Endothelial cell of umbilical vein (primary cell): ENCODE measurements at regions not wholly inside any gene's neighbourhood (a gene's known extent, or its start where the extent isn't known, plus 50 kb on each side); places are given as distances from the start of the nearest gene placed in this dataset.

ENCODE experiments used
- BruUV-seq: library from RNA; stranded (reverse); fragments of 400-500 nt; replicated peaks from 2 replicates; lab custom pipeline; 2021; lab: Mats Ljungman, UMichigan
- CTCF ChIA-PET: fragments of 300-600, 350-600 bp; sonication (Branson Sonifier 250); formaldehyde crosslinking; loops from one replicate; lab custom pipeline; 2021; ENCODE audit warnings: antibody characterized with exemption, inconsistent platforms; lab: Charles Lee
- POLR2A ChIA-PET: fragments of 300-600, 350-600 bp; sonication (Branson Sonifier 250); formaldehyde crosslinking; loops from one replicate; lab custom pipeline; 2021; ENCODE audit warnings: antibody characterized with exemption, inconsistent platforms; lab: Charles Lee
- DNase-seq: peaks from one replicate; pipeline ENCODE4 v3.0.0-alpha.2; 2011; ENCODE audit warnings: low read depth, low spot score
- FAIRE-seq: peaks from 2 replicates; lab custom pipeline; 2011; peaks lifted over from hg19 to GRCh38; lab: Jason Lieb, UNC
- H2AFZ ChIP-seq: 2 replicates; pipeline ENCODE4 v1.6.0; 2012; ENCODE audit warnings: low read depth, low read length, control low read depth, inconsistent platforms
- H3K27ac ChIP-seq: 2 replicates; pipeline ENCODE4 v1.5.1; 2011; ENCODE audit warnings: low read depth, mild to moderate bottlenecking, control low read depth, low read length, moderate library complexity; ENCODE audit not compliant: insufficient read depth
- H3K27me3 ChIP-seq, 2 experiments: 2 replicates each; pipeline versions ENCODE4 v1.6.0 to v1.6.1; 2011; ENCODE audit warnings: low read length in 2 of 2, mixed read lengths in 1 of 2; ENCODE audit not compliant: control insufficient read depth in 2 of 2, insufficient read depth in 2 of 2
- H3K36me3 ChIP-seq, 2 experiments: 2 replicates in 1 of 2; 3 replicates in 1 of 2; pipeline ENCODE4 v1.5.1; 2011; ENCODE audit warnings: low read length in 2 of 2, mild to moderate bottlenecking in 1 of 2, moderate library complexity in 1 of 2; ENCODE audit not compliant: control insufficient read depth in 2 of 2, insufficient read depth in 2 of 2; ENCODE audit errors: extremely low read depth in 1 of 2
- H3K4me1 ChIP-seq: 3 replicates; pipeline ENCODE4 v1.5.1; 2011; ENCODE audit warnings: mild to moderate bottlenecking, low read length; ENCODE audit not compliant: control insufficient read depth, insufficient read depth; ENCODE audit errors: extremely low read depth
- H3K4me2 ChIP-seq: 2 replicates; pipeline ENCODE4 v1.6.1; 2011; ENCODE audit warnings: low read length, control low read depth, mixed read lengths; ENCODE audit not compliant: insufficient read depth
- H3K4me3 ChIP-seq, 3 experiments: fragments of 200-600 bp in 1 of 3; sonication (generic), shearing (Covaris generic) in 1 of 3; replicated peaks in 1 of 3; 2 replicates each; pipeline ENCODE4 v1.5.1; 2011 to 2016; ENCODE audit warnings: control low read depth in 3 of 3, low read length in 3 of 3, mild to moderate bottlenecking in 2 of 3, inconsistent platforms in 1 of 3, low read depth in 1 of 3, moderate library complexity in 1 of 3; ENCODE audit not compliant: insufficient read depth in 1 of 3
- H3K79me2 ChIP-seq: 2 replicates; pipeline ENCODE4 v1.6.0; 2012; ENCODE audit warnings: low read length, inconsistent platforms; ENCODE audit not compliant: control insufficient read depth, insufficient read depth
- H3K9ac ChIP-seq: replicated peaks from 2 replicates; pipeline ENCODE3; 2011; ENCODE audit warnings: low read length, control low read depth; ENCODE audit not compliant: insufficient read depth; ENCODE audit errors: extremely low read depth
- H3K9me1 ChIP-seq: replicated peaks from 3 replicates; pipeline ENCODE4 v1.6.0; 2011; ENCODE audit warnings: mild to moderate bottlenecking, low read length; ENCODE audit not compliant: control insufficient read depth, insufficient read depth; ENCODE audit errors: extremely low read depth
- H3K9me3 ChIP-seq: replicated peaks from 2 replicates; pipeline ENCODE4 v1.5.1; 2012; ENCODE audit warnings: low read length, inconsistent platforms; ENCODE audit not compliant: control insufficient read depth, insufficient read depth
- H4K20me1 ChIP-seq: replicated peaks from 2 replicates; pipeline ENCODE3; 2011; ENCODE audit warnings: mild to moderate bottlenecking, low read length; ENCODE audit not compliant: control insufficient read depth, insufficient read depth; ENCODE audit errors: extremely low read depth
- CTCF ChIP-seq, 2 donors: IDR thresholded peaks; 1 replicate in 1 of 2; 2 replicates in 1 of 2; pipeline ENCODE4 v1.5.1; 2011; ENCODE audit warnings: low read length in 2 of 2, mild to moderate bottlenecking in 2 of 2, moderate library complexity in 2 of 2, control low read depth in 1 of 2, inconsistent platforms in 1 of 2, low read depth in 1 of 2; ENCODE audit not compliant: insufficient read depth in 1 of 2; ENCODE audit errors: extremely low read depth in 1 of 2
- EZH2 ChIP-seq: IDR thresholded peaks from 2 replicates; pipeline ENCODE4 v1.6.1; 2012; ENCODE audit warnings: borderline replicate concordance, low read depth, mild to moderate bottlenecking, moderate library complexity, low read length, inconsistent platforms; ENCODE audit not compliant: severe bottlenecking
- FOS ChIP-seq: IDR thresholded peaks from 2 replicates; pipeline ENCODE4 v1.6.1; 2011; ENCODE audit warnings: mild to moderate bottlenecking, low read length, moderate library complexity, borderline replicate concordance; ENCODE audit not compliant: insufficient read depth
- GATA2 ChIP-seq: IDR thresholded peaks from 2 replicates; pipeline ENCODE4 v1.7.0; 2011; ENCODE audit warnings: low read depth, mild to moderate bottlenecking, moderate library complexity, mixed read lengths, low read length; ENCODE audit not compliant: insufficient read length, insufficient read depth
- JUN ChIP-seq: IDR thresholded peaks from 2 replicates; pipeline ENCODE4 v1.6.1; 2011; ENCODE audit warnings: borderline replicate concordance, low read depth; ENCODE audit not compliant: insufficient read length, insufficient read depth
- MYC ChIP-seq: IDR thresholded peaks from one replicate; pipeline ENCODE4 v1.6.1; 2011; ENCODE audit warnings: mild to moderate bottlenecking, low read depth, low read length
- POLR2A ChIP-seq: IDR thresholded peaks from 2 replicates; pipeline ENCODE4 v1.6.1; 2012; ENCODE audit warnings: low read depth, mild to moderate bottlenecking, control low read depth, low read length
- POLR2AphosphoS5 ChIP-seq: IDR thresholded peaks from 2 replicates; pipeline ENCODE4 v1.6.1; 2012; ENCODE audit warnings: low read depth, mild to moderate bottlenecking, control low read depth, low read length, moderate library complexity; ENCODE audit not compliant: insufficient read depth
- dilution Hi-C: fragments of 300-500 bp; cut with MboI; formaldehyde crosslinking; loops from one replicate; pipeline ENCODE4 v1.15.0; 2019; ENCODE audit warnings: low sequenced_read_pairs; ENCODE audit not compliant: extremely low pct_ligation_motif_present
- intact Hi-C: fragments of 100-400 bp; cut with micrococcal nuclease; formaldehyde crosslinking; loops from one replicate; pipeline ENCODE4 v1.10.0; 2022
- TF ChIP-seq, protein P1 (sequence below): IDR thresholded peaks from 2 replicates; pipeline ENCODE4 v1.6.1; 2011; ENCODE audit not compliant: insufficient read depth, insufficient read length

GRCh38 chr5:20294696-20295095 lies 306.7 kb upstream of the CDH18 start:
- H3K9me1 ChIP-seq, result no peaks in the 10 kb centered on the region
- POLR2A ChIA-PET, result no interaction called here
- FAIRE-seq (no peak), DNase-seq (no peak)
- no peak overlapping the region for H2AFZ ChIP-seq
- H3K27ac ChIP-seq, result no peak overlapping the region
- no peaks in the 10 kb centered on the region for H4K20me1 ChIP-seq
- no peak overlapping the region for H3K4me3 ChIP-seq
- no peaks in the 10 kb centered on the region for H3K4me1 ChIP-seq
- TF ChIP-seq POLR2A (no peak), MYC (no peak), CTCF (IDR thresholded peaks at IDR 0.05; ENCODE audit: extremely low read depth in 1 of 2, insufficient read depth in 1 of 2, low read depth in 1 of 2, low read length in 2 of 2) (no peak), GATA2 (no peak), JUN (no peak), POLR2AphosphoS5 (no peak), FOS (no peak), EZH2 (no peak)
- TF ChIP-seq, protein P1, sequence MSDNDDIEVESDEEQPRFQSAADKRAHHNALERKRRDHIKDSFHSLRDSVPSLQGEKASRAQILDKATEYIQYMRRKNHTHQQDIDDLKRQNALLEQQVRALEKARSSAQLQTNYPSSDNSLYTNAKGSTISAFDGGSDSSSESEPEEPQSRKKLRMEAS, result no peak
- no peaks in the 10 kb centered on the region for H3K36me3 ChIP-seq
- intact Hi-C loops (no loop called here), dilution Hi-C loops (no loop called here)
- H3K9ac ChIP-seq, result no peak overlapping the region
- H3K27me3 ChIP-seq, result no peaks in the 10 kb centered on the region
- H3K9me3 ChIP-seq, result no peaks in the 10 kb centered on the region
- no TSS peak for BruUV-seq
- CTCF ChIA-PET, result no interaction called here
- H3K4me2 ChIP-seq, result no peak overlapping the region
- H3K79me2 ChIP-seq, result no peaks in the 10 kb centered on the region
